Islet of Langerhans (tissue), 1 donor: ENCODE measurements at regions not wholly inside any gene's neighbourhood (a gene's known extent, or its start where the extent isn't known, plus 50 kb on each side); places are given as distances from the start of the nearest gene placed in this dataset.
"Not testable (repeated sequence)": the region's sequence is repeated elsewhere in the genome, so short reads cannot be mapped to it uniquely, and the experiment has no call there.

Source experiments
- FAIRE-seq: peaks from one replicate; lab custom pipeline; 2011; peaks lifted over from hg19 to GRCh38; lab: Jason Lieb, UNC

DNA sequence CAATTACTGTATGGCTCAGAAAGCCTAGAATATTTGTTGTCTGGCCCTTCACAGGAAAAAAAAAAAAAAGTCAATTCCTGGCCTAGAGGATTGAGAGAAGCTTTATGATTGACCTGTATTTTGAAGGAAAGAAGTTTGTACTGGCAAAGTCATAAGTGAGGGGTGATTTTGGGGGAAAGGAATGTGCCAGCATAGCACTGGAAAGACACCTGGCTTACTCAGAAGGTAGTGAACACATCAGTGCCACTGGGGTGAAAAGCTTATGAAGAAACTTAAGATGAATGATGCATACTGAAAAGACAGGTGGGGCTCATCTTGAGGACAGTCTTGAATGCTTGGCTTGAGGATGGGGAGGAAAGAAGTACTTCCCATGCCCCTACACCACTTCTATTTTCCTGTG, 127.9 kb upstream of the RASA1 start:
- no peak for FAIRE-seq

DNA sequence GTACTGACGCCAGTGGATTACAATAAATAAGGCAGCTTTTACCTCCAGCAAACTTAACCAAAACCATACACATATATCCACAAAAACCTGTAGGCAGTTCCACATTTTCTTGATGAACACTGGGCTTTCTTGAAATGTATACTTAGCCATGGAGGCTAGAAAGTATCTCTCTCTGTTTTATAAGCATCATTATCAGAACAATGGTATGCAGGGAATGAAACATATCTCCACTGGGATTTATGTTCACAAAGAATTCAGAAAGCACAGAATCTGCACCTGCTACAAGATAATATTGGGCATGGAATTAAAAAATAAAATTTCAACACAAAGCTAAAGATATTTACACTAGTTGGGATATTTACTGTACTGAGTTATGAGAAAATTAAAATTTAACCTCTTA, 126.1 kb upstream of the RASA1 start:
- no peak for FAIRE-seq

DNA sequence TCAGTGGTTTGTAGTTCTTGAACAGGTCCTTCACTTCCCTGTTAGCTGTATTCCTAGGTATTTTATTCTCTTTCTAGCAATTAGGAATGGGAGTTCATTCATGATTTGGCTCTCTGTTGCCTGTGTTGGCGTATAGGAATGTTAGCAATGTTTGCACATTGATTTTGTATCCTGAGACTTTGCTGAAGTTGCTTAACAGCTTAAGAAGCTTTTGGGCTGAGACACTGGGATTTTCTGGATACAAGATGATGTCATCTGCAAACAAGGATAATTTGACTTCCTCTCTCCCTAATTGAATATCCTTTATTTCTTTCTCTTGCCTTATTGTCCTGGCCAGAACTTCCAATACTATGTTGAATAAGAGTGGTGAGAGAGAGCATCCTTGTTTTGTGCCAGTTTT, 121.8 kb upstream of the RASA1 start:
- not testable (repeated sequence) for FAIRE-seq

DNA sequence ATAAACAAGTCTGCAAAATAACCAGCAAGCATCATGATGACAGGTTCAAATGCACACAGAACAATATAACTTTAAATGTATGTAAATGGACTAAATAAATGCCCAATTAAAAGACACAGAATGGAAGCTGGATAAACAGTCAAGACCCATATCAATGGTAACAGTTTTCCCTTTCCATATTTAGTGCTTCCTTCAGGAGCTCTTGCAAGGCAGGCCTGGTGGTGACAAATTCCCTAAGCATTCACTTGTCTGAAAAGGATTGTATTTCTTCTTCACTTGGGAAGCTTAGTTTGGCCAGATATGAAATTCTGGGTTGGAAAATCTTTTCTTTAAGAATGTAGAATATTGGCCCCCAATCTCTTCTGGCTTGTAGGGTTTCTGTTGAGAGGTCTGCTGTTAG, 120.2 kb upstream of the RASA1 start:
- FAIRE-seq, result no peak

DNA sequence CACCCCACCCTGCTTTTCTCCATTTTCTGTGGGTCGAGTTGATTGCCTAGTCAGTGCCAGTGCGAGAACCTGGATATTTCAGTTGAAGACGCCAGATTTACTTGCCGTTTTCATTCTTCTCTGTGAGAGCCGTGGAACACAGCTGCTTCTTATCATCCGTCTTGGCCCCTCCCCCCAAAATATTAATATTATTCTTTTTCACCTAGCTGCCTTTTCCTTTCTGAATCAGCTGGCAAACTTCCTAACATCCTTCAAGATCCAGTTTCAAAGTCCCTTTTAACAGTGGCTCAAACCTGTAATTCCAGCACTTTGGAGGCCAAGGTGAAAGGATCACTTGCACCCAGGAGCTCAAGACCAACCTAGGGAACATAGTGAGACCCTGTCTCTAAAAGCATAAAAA, 117.1 kb upstream of the RASA1 start:
- no peak for FAIRE-seq

DNA sequence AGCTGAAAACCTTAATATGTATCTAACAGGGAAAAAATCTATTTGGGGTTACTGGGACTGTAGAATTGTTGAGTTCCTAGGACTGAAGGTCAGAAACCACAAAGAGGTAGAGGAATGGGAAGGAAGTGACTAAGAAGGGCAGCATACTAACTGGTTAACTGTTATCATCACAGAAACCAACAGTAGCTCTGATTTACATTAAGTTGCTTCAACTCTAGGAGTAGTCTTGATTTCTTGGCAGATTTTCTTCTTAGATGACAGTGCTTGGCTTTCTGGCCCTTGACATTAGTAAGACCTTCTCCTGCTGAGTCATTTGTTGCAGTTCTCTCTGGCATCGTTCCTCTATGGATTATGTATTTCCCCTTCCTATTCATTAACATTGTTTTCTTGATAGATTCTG, 116.1 kb upstream of the RASA1 start:
- FAIRE-seq, result no peak

DNA sequence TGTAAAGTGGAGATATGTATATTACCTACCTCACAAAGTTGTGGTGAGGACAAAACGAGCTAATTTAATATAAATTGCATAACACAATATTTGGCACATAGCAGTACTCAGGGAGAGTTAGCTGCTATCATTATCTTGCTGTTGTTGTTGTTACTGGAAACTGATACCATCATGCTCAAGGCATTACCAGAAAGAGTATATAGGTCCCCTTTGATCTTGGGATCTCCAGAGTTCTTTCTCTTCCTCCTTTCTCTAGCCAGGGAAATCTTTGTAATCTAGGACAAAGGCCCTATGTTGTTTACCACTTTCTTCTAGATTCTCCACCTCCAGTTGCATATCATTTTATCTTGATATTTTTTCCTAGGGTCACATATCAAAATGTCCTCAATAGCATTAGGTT, 114.8 kb upstream of the RASA1 start:
- no peak for FAIRE-seq

DNA sequence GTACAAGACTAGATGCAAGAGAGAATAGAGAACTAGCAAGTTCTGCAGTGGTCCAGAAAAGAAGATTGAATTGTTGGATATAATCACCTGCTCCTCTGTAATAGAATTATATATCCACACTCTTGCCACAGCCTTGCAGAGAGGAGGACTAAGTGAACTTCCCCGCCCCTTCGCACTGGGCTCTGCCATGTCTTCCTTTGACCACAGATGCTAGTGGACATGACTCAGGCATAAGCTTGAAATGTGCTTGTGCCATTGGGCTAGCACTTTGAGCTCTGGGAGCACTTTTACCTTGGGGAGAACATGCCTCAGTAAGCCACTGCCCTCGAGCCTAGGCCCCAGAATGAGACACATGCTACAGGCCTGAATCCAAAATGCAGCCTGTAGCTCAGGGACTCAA, 113.5 kb upstream of the RASA1 start:
- FAIRE-seq, result no peak

DNA sequence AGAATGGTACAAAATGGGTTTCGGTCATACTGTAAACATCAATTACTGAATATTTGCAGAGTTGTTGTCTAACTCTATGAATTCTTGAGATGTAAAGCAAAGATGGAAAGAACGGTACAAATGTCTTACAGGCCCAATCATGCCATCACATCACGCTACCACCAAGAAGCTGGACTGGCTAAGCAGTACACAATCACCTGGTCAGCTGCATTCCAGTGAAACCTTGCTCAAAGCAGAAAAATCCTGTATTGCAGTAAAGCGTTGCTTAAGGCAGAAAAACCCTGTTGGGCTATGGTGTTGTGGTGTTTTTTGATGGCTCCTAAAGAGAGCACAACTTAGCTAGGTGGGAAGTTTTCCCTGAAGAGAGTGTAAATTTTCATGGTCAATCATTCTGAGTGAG, 112.6 kb upstream of the RASA1 start:
- no peak for FAIRE-seq

DNA sequence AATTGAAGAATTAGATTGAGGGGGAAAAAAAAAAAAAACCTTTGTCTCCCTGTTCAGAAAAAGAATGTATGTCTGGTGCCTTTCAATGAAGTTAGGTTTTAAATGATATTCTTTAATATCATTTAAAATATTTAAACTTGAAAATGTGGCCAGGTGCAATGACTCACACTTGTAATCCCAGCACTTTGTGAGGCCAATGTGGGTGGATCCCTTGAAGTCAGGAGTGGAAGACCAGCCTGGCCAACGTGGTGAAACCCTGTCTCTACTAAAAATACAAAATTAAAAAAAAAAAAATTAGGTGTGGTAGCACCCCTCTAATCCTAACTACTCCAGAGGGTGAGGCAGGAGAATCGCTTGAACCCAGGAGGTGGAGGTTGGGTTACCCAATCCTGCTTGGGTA, 111.1 kb upstream of the RASA1 start:
- no peak for FAIRE-seq

DNA sequence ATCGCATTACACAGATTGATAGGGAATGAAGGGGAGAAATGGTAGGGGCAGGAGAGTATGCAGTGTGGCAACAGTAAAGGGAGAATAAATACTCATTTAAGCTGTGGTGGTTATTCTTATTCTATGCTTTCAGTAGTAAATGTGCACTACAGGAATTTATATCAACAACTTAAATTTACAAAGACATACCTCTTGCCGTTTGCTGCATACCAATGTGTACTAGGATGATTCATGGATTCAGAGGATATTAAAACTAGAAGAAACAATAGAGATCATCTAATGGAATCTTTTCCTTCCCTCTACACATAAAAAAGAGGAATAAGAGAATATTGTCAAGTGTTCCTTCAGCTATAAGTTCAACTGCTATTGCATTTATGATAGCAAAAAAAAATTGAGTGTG, 103.3 kb upstream of the RASA1 start:
- FAIRE-seq, result no peak

DNA sequence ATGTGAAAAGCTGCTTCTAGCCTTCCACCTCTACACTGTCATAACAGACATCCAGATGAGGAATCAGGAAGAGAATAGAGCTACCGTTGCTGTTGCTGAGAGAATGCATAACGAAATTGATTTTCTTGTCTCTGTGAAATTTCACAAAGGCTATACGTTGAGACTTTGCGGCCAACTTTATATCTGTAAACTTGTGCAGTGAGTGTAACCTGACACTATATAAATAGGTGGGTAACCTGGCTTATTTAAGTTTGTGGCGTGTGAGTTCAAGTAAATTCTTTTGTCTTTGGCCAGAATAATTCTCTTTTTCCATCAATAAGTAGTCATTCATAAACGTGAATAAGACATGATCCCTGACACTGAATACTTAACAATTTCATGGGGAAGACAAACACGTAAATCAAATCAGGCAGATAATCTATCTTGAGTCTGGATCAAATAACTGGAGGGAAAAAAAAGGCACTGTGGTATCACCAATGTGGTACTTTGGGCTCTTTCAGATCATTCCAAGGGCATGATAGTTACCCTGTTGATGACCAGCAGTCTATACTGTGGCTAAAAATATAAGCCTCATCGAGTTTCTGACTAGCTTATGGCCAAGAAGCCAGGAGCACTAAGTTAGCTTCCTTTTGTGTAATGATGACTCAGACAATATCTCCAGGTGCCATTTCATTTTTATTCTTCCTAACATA, 98.2 kb upstream of the RASA1 start:
- no peak for FAIRE-seq

DNA sequence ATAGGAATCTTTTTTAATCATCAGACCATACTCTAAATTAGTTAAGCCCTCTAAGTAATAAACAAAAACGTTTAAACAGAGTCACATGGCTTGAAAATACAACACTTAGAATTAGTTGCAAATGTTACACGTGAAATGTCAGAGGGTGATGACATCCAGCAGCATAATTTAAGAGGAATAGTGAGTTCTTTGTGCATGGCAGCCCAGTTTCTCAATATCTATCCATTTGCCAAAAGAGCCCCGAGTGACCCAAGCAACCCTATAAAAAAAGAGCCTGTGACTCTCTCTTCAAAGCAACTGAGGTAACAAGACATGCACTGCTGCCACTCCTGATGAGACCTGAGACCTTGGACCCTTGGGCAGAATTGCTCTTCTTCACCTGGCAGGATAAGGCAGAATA, 96.9 kb upstream of the RASA1 start:
- FAIRE-seq, result no peak

DNA sequence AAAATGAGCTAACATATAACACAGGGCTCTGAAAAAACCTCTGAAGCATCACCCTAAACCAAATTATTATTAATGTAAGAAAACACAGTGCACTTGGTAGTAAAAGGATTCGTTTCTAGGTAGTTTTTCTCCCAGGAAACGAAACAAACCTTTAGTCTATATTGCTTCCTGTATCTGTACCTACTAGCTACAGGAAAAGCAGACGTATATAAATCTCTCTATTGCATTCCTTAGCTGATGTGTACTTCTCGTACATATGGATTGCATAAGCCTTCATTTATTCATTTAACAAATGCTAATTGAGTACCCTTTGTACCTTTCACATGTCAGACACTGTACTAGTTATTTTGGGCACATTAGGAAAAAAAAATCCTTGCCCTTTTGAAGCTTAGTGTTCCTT, 85.0 kb upstream of the RASA1 start:
- FAIRE-seq, result no peak

DNA sequence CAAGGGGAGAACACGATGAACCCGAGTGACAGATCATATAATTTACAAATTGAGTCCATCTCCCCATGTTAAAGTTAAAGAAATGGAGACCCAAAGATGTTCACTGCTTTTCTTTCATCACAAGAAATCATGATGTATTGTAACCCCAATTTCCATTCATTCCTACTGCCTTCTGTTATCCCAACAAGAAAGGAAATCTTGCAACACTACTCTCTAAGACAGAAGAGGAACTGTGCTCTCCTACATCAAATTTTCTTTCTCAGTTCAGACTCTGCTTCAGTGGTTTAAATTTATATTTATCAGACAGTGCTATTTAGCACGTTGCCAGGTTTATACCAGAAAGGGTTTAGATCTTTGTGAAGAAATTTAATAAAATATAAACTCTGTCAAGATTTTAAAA, 83.8 kb upstream of the RASA1 start:
- no peak for FAIRE-seq

DNA sequence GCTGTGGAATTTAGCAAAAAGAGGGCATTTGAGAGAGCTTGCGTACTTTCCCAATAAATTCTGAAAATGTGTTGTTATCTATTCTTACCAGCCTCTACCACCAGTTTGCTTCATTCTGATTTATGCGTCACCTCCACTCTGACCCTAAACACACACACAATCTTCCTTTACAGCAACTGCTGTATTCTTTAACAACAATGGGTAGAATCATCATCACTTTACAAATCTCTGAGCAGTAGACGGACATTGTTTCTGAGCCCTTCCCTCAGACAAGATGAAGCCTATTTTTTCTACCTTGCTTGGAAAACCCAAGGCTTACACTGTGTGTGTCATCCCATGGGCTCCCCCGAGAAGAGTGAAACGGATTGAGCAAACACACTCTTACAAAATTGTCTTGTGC, 83.1 kb upstream of the RASA1 start:
- no peak for FAIRE-seq

DNA sequence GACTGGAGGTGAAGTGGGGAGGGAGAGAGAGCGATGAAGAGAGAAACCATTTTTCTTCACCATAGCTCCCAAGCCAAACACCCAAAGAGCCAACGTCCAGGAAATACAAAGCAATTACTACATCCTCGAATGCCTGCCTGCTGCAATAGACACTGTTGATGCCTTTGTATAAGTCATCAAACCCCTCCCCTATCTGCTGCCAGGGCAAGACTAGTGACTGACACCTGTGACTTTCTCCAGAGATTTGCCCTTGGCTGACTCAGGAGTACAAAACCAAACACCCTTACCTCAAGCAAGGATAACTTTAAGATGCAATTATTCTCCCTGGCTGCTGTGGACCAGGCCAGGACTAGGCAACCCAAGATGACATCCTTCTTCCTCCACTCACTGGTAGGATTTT, 81.8 kb upstream of the RASA1 start:
- FAIRE-seq, result no peak

DNA sequence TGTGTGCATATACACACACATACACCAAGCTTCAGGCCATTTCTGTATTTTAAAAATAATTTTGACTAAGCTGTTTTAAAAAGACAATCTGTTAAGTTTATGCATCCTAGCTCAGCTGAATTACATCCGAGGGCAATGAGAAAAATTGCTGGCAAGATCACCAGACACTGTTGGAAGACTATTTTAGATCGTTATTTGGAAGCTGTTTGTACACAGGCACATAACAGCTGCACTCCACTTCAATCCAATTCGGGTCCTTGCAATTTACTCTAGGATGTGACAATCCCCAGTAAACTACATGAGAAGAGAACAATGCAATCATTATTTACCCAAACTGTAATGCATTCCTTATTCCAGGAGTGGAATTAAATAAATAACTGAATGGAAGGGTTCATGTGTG, 79.3 kb upstream of the RASA1 start:
- FAIRE-seq, result no peak

DNA sequence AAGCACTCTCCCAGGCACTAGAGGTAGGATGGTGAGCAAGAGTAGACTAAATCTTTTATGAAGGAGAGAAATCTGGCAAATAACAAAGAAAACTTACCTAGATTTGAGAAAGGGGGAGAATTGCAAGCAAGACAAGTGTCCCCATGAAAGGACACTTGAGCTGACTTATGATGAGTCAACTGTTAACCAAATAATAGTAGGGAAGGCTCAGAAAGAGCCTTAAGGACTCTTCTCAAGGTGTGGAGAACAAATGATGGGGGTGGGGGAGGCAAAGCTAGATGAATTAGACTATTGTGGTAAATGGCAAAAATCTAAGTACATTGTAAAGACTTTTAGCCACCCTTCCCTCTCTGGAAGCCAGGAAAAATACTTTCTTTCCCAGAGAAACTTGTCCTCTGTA, 77.6 kb upstream of the RASA1 start:
- no peak for FAIRE-seq

DNA sequence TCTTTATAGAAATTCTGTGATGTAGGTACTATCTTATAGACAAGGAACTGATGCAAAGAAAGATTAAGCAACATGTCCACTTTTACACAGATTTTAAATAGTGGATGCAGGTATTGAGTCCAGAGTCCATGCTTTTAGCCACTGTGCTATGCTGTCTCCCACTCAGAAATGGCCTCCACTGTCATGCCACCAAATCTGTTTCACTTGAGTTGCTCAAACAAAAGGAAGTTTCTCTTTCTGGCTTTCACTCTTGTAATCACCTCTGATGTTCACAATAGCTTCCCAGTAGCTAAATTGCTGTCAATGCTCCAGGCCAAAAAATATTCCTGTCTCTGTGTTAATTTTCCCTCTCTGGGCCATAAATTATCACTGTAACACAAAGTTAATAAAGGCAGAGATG, 77.0 kb upstream of the RASA1 start:
- no peak for FAIRE-seq

DNA sequence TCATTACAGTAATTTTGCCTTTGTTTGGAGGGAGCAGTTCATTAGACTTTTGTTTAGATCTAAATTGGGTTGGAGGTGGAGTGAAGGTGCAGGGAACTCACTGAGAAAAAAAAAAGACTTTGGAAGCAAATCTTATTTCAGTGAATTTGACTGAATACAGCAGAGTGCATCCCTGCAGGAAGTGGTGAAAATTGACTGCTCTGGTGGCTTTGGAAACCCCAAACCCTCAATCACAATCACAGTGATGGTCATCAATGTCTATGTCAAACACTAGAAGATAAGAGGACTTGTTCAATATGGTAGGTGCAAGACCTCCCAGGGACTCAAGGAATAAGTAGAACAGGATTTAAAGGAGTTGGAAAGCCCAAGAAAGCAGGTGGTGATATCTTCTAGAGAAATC, 76.0 kb upstream of the RASA1 start:
- no peak for FAIRE-seq

DNA sequence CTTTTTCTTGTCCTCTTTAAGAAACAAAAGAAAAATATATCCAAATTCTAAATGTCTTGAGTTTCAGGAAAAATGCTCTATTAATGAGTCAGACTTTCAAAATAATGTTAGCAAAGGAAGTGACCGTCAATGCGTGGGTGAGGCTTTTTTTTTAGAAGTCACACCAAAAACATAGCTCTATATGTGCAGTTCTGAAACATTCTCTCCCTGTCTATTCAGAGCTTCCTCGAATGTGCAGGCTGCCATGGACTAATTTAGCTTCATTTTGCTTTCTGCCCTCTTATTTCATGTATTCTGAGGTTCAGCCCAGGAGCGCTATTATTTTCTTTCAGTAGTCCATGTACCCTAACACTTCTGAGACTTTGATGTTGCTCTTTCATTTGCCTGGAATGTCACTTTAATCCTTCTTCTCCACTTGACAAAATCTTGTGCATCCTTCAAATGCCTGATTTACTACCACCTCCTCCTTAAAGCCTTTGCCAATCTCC, 72.5 kb upstream of the RASA1 start:
- FAIRE-seq, result no peak

DNA sequence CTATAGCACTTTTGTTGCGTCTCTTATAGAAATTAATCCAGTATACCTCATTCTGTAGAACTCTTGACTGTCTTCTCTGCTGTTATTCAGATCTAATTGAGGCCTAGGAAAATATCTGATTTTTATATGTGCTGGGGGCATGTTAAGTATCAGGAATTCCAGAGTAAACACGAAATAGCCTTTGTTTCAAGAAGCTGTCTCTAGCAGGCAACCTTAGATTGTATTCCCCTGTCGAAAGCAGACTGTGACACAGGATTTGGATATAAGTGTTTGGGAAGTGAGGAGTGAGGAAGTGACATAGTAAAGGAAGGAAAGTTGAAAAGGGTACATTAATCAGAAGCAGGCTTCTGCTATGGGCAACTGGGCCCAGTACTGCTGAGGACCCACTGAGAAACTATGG, 72.1 kb upstream of the RASA1 start:
- no peak for FAIRE-seq

DNA sequence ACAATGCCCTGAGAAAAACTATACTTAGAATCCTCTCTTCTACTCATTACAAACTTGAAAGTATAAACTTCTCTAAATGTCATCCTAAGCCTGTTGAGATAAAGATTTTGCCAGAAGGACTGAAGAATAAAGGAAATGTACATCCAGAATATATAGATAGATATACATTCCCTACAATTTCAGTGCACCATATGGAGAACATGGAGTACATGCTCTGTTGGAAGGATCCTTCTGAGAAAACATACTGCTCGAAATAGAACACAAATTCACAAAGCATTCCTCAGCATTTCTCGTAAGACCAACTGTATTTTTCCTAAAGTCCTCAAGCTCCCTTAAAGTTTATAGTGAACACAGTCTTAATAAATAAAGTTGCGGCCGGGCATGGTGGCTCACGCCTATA, 69.7 kb upstream of the RASA1 start:
- FAIRE-seq, result no peak

DNA sequence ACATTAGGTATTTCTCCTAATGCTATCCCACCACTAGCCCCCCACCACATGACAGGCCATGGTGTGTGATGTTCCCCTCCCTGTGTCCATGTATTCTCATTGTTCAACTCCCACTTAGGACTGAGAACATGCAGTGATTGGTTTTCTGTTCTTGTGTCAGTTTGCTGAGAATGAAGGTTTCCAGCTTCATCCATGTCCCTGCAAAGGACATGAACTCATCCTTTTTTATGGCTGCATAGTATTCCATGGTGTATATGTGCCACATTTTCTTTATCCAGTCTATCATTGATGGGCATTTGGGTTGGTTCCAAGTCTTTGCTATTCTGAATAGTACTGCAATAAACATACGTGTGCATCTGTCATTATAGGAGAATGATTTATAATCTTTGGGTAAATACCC, 68.4 kb upstream of the RASA1 start:
- FAIRE-seq, result not testable (repeated sequence)
